GM18517 (cell line): ENCODE measurements at regions not wholly inside any gene's neighbourhood (a gene's known extent, or its start where the extent isn't known, plus 50 kb on each side); places are given as distances from the start of the nearest gene placed in this dataset.

Source experiments
- ATAC-seq: cut with Tn5 transposase; IDR thresholded peaks from one replicate; pipeline ENCODE4 v1.9.1; 2021; ENCODE audit warnings: mild to moderate bottlenecking, moderate library complexity; ENCODE audit not compliant: unreplicated experiment

GRCh38 chr14:83993545-83993944 lies 1536.4 kb upstream of the FLRT2 start:
- no peak for ATAC-seq

GRCh38 chr14:83994020-83994419 lies 1535.9 kb upstream of the FLRT2 start:
- ATAC-seq, result no peak

GRCh38 chr14:84001023-84001422 lies 1528.9 kb upstream of the FLRT2 start:
- no peak for ATAC-seq

- ATAC-seq, result no peak
Measured at GRCh38 chr14:84003346-84003745, 1526.6 kb upstream of the FLRT2 start.

GRCh38 chr14:84006643-84007155 lies 1523.2 kb upstream of the FLRT2 start:
- ATAC-seq, result no peak

- ATAC-seq, result no peak
Measured at GRCh38 chr14:84013424-84013823, 1516.5 kb upstream of the FLRT2 start.

- no peak for ATAC-seq
Measured at GRCh38 chr14:84017495-84017894, 1512.4 kb upstream of the FLRT2 start.

- no peak for ATAC-seq
Measured at GRCh38 chr14:84021433-84021832, 1508.5 kb upstream of the FLRT2 start.

- no peak for ATAC-seq
Measured at GRCh38 chr14:84024231-84024820, 1505.6 kb upstream of the FLRT2 start.

- ATAC-seq, result no peak
Measured at GRCh38 chr14:84025106-84026012, 1504.6 kb upstream of the FLRT2 start.

GRCh38 chr14:84027351-84027750 lies 1502.6 kb upstream of the FLRT2 start:
- no peak for ATAC-seq

- ATAC-seq, result no peak
Measured at GRCh38 chr14:84028080-84028604, 1501.8 kb upstream of the FLRT2 start.

- ATAC-seq, result no peak
Measured at GRCh38 chr14:84029246-84029645, 1500.7 kb upstream of the FLRT2 start.

GRCh38 chr14:84029720-84030119 lies 1500.2 kb upstream of the FLRT2 start:
- no peak for ATAC-seq

- ATAC-seq, result no peak
Measured at GRCh38 chr14:84036840-84037239, 1493.1 kb upstream of the FLRT2 start.

GRCh38 chr14:84037593-84037992 lies 1492.4 kb upstream of the FLRT2 start:
- ATAC-seq, result no peak

- ATAC-seq, result no peak
Measured at GRCh38 chr14:84040101-84040500, 1489.8 kb upstream of the FLRT2 start.

- no peak for ATAC-seq
Measured at GRCh38 chr14:84041421-84041820, 1488.5 kb upstream of the FLRT2 start.

GRCh38 chr14:84042992-84043391 lies 1487.0 kb upstream of the FLRT2 start:
- ATAC-seq, result no peak

- ATAC-seq, result no peak
Measured at GRCh38 chr14:84064316-84065125, 1465.4 kb upstream of the FLRT2 start.

GRCh38 chr14:84065811-84066210 lies 1464.1 kb upstream of the FLRT2 start:
- ATAC-seq, result no peak
